ENCODE measurements at regions not wholly inside any gene's neighbourhood (a gene's known extent, or its start where the extent isn't known, plus 50 kb on each side); places are given as distances from the start of the nearest gene placed in this dataset.

- DNase-seq = no peak
- in situ Hi-C loops (cut with MboI) = no loop called here
- H3K9ac ChIP-seq = no peak overlapping the region
- H3K4me1 ChIP-seq (ENCODE audit: insufficient read depth) = no peaks in the 10 kb centered on the region
- H3K27ac ChIP-seq = no peak overlapping the region
- TF ChIP-seq EZH2 (IDR thresholded peaks at IDR 0.05; ENCODE audit: insufficient read depth, poor library complexity, severe bottlenecking) (no peak), EZH2phosphoT487 (IDR thresholded peaks at IDR 0.05; ENCODE audit: insufficient read depth, low read depth) (no peak)
- H4K20me1 ChIP-seq (ENCODE audit: insufficient read depth) = no peaks in the 10 kb centered on the region
- no peaks in the 10 kb centered on the region for H3K79me2 ChIP-seq (ENCODE audit: insufficient read depth)
- no peaks in the 10 kb centered on the region for H3K9me2 ChIP-seq (ENCODE audit: insufficient read depth)
- no peaks in the 10 kb centered on the region for H3K9me3 ChIP-seq (ENCODE audit: low read depth)
- no peak overlapping the region for H3K4me2 ChIP-seq (ENCODE audit: unreplicated experiment)
- no peaks in the 10 kb centered on the region for H3F3A ChIP-seq (ENCODE audit: insufficient read depth)
- H3K36me3 ChIP-seq (ENCODE audit: low read depth) = no peaks in the 10 kb centered on the region
- H3K4me3 ChIP-seq = no peak overlapping the region
- H2AFZ ChIP-seq = no peak overlapping the region
- no peaks in the 10 kb centered on the region for H3K27me3 ChIP-seq (replicated peaks; ENCODE audit: insufficient read depth)
- 82 to 87% methylated on average over 13 of the region's 13 CpGs for WGBS, 2 experiments (ENCODE audit: low coverage in 1 of 2, low lambda C conversion rate in 2 of 2, missing lambda C conversion rate in 2 of 2)
These were observed 1153.0 kb upstream of the CDH18 start for GRCh38 chr5:21140987-21141386.

GRCh38 chr5:21126236-21126635 lies 1138.2 kb upstream of the CDH18 start:
- H4K20me1 ChIP-seq (ENCODE audit: insufficient read depth) = no peaks in the 10 kb centered on the region
- DNase-seq = no peak
- no peak overlapping the region for H3K27ac ChIP-seq
- H2AFZ ChIP-seq = no peak overlapping the region
- TF ChIP-seq EZH2phosphoT487 (IDR thresholded peaks at IDR 0.05; ENCODE audit: insufficient read depth, low read depth) (no peak), EZH2 (IDR thresholded peaks at IDR 0.05; ENCODE audit: insufficient read depth, poor library complexity, severe bottlenecking) (no peak)
- H3K9me3 ChIP-seq (ENCODE audit: low read depth) = no peaks in the 10 kb centered on the region
- no peak overlapping the region for H3K9ac ChIP-seq
- H3K4me2 ChIP-seq (ENCODE audit: unreplicated experiment) = no peak overlapping the region
- H3K79me2 ChIP-seq (ENCODE audit: insufficient read depth) = no peaks in the 10 kb centered on the region
- H3K4me1 ChIP-seq (ENCODE audit: insufficient read depth) = no peaks in the 10 kb centered on the region
- H3K4me3 ChIP-seq = no peak overlapping the region
- no peaks in the 10 kb centered on the region for H3F3A ChIP-seq (ENCODE audit: insufficient read depth)
- no peaks in the 10 kb centered on the region for H3K9me2 ChIP-seq (ENCODE audit: insufficient read depth)
- H3K36me3 ChIP-seq (ENCODE audit: low read depth) = no peaks in the 10 kb centered on the region
- in situ Hi-C loops (cut with MboI) = no loop called here
- H3K27me3 ChIP-seq (replicated peaks; ENCODE audit: insufficient read depth) = no peaks in the 10 kb centered on the region

- 2 to 5% methylated on average over 3 of the region's 3 CpGs for WGBS, 2 experiments (ENCODE audit: low coverage in 1 of 2, low lambda C conversion rate in 2 of 2, missing lambda C conversion rate in 2 of 2)
These were observed 1137.4 kb upstream of the CDH18 start for GRCh38 chr5:21125238-21125983.

GRCh38 chr5:21121213-21121612 lies 1133.2 kb upstream of the CDH18 start:
- DNase-seq = no peak
- no peak overlapping the region for H3K9ac ChIP-seq

More at GRCh38 chr5:21125238-21125983, 1137.4 kb upstream of the CDH18 start:
- Histone ChIP-seq H3K9me2 (ENCODE audit: insufficient read depth) (no peaks in the 10 kb centered on the region), H3F3A (ENCODE audit: insufficient read depth) (no peaks in the 10 kb centered on the region), H3K9me3 (ENCODE audit: low read depth) (no peaks in the 10 kb centered on the region), H3K27ac (no peak overlapping the region), H3K9ac (no peak overlapping the region), H3K79me2 (ENCODE audit: insufficient read depth) (no peaks in the 10 kb centered on the region), H4K20me1 (ENCODE audit: insufficient read depth) (no peaks in the 10 kb centered on the region), H3K27me3 (replicated peaks; ENCODE audit: insufficient read depth) (no peaks in the 10 kb centered on the region), H3K4me3 (no peak overlapping the region), H3K4me1 (ENCODE audit: insufficient read depth) (no peaks in the 10 kb centered on the region), H2AFZ (no peak overlapping the region), H3K36me3 (ENCODE audit: low read depth) (no peaks in the 10 kb centered on the region), H3K4me2 (ENCODE audit: unreplicated experiment) (no peak overlapping the region)
- no peak for TF ChIP-seq EZH2phosphoT487 (IDR thresholded peaks at IDR 0.05; ENCODE audit: insufficient read depth, low read depth)
- TF ChIP-seq EZH2 (IDR thresholded peaks at IDR 0.05; ENCODE audit: insufficient read depth, poor library complexity, severe bottlenecking) = no peak
- in situ Hi-C loops (cut with MboI) = no loop called here
- DNase-seq = no peak

More at GRCh38 chr5:21121213-21121612, 1133.2 kb upstream of the CDH18 start:
- Histone ChIP-seq H4K20me1 (ENCODE audit: insufficient read depth) (no peaks in the 10 kb centered on the region), H2AFZ (no peak overlapping the region), H3K4me1 (ENCODE audit: insufficient read depth) (no peaks in the 10 kb centered on the region), H3K9me2 (ENCODE audit: insufficient read depth) (no peaks in the 10 kb centered on the region), H3K9me3 (ENCODE audit: low read depth) (no peaks in the 10 kb centered on the region), H3F3A (ENCODE audit: insufficient read depth) (no peaks in the 10 kb centered on the region), H3K4me3 (no peak overlapping the region), H3K27ac (no peak overlapping the region), H3K36me3 (ENCODE audit: low read depth) (no peaks in the 10 kb centered on the region), H3K4me2 (ENCODE audit: unreplicated experiment) (no peak overlapping the region), H3K27me3 (replicated peaks; ENCODE audit: insufficient read depth) (no peaks in the 10 kb centered on the region), H3K79me2 (ENCODE audit: insufficient read depth) (no peaks in the 10 kb centered on the region)
- TF ChIP-seq EZH2phosphoT487 (IDR thresholded peaks at IDR 0.05; ENCODE audit: insufficient read depth, low read depth) (no peak), EZH2 (IDR thresholded peaks at IDR 0.05; ENCODE audit: insufficient read depth, poor library complexity, severe bottlenecking) (no peak)
- WGBS, 2 experiments (ENCODE audit: low coverage in 1 of 2, low lambda C conversion rate in 2 of 2, missing lambda C conversion rate in 2 of 2) = 30 to 38% methylated on average over 1 of the region's 1 CpG
- in situ Hi-C loops (cut with MboI) = no loop called here
